ENCODE measurements at regions not wholly inside any gene's neighbourhood (a gene's known extent, or its start where the extent isn't known, plus 50 kb on each side); places are given as distances from the start of the nearest gene placed in this dataset.
A peak's percentile ranks its signal among the peaks of the same experiment; 100 is the strongest.

DNA sequence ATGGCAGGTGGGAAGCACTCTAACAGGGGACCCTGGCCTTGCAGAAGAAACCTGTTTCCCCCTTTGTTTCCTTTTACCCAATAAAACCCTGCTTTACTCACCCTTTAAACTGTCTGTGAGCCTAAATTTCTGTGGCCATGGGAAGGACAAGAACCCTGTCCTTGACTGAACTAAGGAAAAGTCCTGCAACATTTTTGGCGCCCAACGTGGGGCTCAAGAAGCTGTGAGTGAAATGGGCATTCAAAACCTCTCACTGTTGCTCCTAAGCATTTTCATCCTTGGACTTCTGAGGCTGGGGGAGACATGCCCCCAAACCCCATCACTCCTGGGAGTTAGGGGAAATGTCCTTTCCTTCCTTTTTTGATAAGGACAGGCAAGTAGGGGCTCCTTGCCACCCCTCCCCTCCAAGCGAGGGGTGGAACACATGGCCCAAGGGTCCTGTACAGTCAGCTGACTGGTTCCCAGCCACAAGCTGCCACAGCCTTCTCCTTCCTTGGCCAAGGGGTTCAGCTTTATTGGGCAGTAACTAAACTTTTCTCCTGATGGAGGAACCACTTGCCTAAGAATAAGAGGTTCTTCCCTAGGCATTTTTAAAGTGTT is 381.6 kb downstream of the KLF5 start:
- Histone ChIP-seq H3K27me3 (no peaks in the 10 kb centered on the region), H3K4me3 (no peak overlapping the region), H3K36me3 (no peaks in the 10 kb centered on the region), H3K9me3 (peaks cover 15% of the 10 kb centered on the region)
- peak; percentile 12 for DNase-seq

- H3K4me3 ChIP-seq = no peak overlapping the region
- no peak for DNase-seq
- H3K27me3 ChIP-seq = no peaks in the 10 kb centered on the region
- no peaks in the 10 kb centered on the region for H3K36me3 ChIP-seq
- H3K9me3 ChIP-seq = peaks cover 6% of the 10 kb centered on the region
Measured at GRCh38 chr13:73433890-73434289, 375.1 kb downstream of the KLF5 start.

GRCh38 chr13:73433458-73433857 is 374.7 kb downstream of the KLF5 start:
- no peak for DNase-seq
- Histone ChIP-seq H3K9me3 (peaks cover 6% of the 10 kb centered on the region), H3K36me3 (no peaks in the 10 kb centered on the region), H3K27me3 (no peaks in the 10 kb centered on the region), H3K4me3 (no peak overlapping the region)

DNA sequence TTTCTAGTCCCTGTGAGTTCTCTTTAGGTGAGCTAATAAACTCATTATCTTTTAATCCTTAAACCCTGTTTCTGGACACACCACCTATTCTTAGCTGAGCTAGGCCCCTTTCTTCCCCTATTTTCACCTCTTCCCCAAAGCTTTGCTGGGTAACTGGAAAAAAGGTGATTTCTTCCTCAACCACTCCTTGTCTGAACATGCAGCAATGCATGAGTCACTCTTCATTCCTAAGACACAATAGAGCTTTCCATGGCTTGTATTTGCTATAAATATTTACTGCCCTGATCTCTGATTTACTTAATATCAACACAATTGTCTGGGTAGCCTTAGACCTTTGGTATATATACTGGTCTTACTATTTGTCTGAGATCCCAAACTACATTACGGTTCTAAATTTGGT is 370.9 kb downstream of the KLF5 start:
- Histone ChIP-seq H3K36me3 (no peaks in the 10 kb centered on the region), H3K27me3 (no peaks in the 10 kb centered on the region), H3K4me3 (no peak overlapping the region), H3K9me3 (no peaks in the 10 kb centered on the region)
- DNase-seq = no peak

DNA sequence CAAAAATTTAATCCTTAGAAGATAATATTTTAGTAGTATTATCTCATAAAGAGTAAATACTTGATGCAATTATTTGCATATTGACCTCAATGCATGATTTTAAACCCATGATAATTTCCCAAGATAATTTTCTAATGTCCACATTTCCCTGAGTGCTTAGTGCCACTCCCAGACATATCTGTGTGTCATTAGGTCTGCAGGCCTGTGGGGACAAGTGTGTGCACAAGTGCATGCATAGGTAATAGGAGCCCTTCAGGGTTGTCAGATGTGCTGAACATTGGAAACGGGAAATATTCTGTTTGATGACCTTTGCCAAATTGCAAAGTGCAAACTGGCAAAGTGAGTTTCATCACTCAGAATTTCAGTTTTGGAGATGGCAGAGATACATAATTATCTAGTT is 369.9 kb downstream of the KLF5 start:
- Histone ChIP-seq H3K36me3 (no peaks in the 10 kb centered on the region), H3K27me3 (no peaks in the 10 kb centered on the region), H3K4me3 (no peak overlapping the region), H3K9me3 (no peaks in the 10 kb centered on the region)
- DNase-seq = no peak

DNA sequence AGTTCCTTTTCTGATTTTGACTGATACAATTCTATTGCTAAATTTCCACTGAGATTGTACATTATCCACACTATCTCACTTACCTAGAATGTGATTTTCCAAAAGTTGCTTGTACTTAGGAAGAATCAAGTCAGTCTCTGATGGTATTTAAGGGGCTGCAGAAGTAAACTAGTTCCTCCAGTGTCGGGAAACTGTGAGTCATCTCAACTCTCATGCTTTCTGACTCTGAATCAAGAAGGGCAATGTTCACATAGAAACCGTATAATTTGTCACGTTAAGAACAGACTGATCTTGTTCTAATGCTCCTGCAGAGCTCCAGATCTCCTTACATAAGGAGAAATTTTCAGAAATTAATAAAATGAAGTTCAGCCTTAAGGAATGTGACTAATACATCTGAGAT is 369.3 kb downstream of the KLF5 start:
- no peak overlapping the region for H3K4me3 ChIP-seq
- no peaks in the 10 kb centered on the region for H3K36me3 ChIP-seq
- H3K9me3 ChIP-seq = no peaks in the 10 kb centered on the region
- DNase-seq = no peak
- no peaks in the 10 kb centered on the region for H3K27me3 ChIP-seq

- Histone ChIP-seq H3K9me3 (no peaks in the 10 kb centered on the region), H3K4me3 (no peak overlapping the region), H3K27me3 (no peaks in the 10 kb centered on the region), H3K36me3 (no peaks in the 10 kb centered on the region)
- DNase-seq = no peak
Measured at GRCh38 chr13:73422973-73423372, 364.2 kb downstream of the KLF5 start.

- Histone ChIP-seq H3K36me3 (no peaks in the 10 kb centered on the region), H3K9me3 (no peaks in the 10 kb centered on the region), H3K27me3 (no peaks in the 10 kb centered on the region), H3K4me3 (no peak overlapping the region)
- DNase-seq = no peak
Measured at GRCh38 chr13:73421310-73421912, 362.6 kb downstream of the KLF5 start.

DNA sequence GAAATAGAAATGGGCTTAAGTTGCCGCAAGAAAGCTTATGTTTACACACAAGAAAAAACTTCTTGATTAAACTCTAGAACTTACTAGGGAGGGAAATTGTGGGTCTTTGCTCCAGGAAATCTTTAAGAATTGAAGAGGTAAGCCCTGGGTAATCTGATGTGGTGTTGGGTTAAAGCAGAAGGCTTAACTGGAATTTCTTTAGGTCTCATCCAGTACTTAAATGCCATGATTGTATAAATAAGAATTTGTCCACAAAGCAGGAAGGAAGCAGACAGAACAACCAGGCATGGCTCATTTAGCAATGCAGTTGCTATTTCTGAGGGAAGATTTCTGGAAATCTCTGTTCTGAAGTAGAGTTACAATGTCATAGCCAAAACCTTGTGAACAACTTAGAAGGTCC is 360.4 kb downstream of the KLF5 start:
- Histone ChIP-seq H3K9me3 (no peaks in the 10 kb centered on the region), H3K4me3 (no peak overlapping the region), H3K36me3 (no peaks in the 10 kb centered on the region), H3K27me3 (no peaks in the 10 kb centered on the region)
- DNase-seq = no peak

DNA sequence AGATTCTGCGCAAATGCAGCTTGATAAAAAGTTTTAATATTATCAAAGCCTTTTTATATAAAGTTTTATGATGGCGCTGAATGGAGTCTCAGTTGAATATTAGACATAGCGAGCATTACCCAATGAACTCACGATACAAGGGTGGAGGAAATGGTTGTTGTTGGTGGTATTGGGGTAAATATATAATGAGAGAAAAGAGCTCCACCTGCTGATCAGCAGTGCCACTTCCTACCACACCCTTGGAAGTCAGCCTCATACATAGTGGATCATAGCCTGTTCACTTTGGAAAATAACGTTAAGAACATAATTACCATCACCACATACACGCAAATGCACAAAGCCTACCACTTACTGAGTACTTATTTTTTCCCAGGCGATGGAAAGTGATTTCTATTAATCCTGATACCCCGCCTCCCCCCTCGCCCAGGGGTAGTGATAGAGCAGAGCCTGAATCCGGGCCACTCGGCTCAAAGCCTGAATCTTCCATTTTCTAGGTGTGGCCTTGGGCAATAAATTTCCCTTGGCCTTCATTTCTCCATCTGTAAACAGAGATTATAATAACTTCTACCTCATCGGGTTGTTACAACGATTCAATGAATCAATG is 358.3 kb downstream of the KLF5 start:
- H3K36me3 ChIP-seq = no peaks in the 10 kb centered on the region
- no peak for DNase-seq
- H3K9me3 ChIP-seq = no peaks in the 10 kb centered on the region
- no peak overlapping the region for H3K4me3 ChIP-seq
- H3K27me3 ChIP-seq = no peaks in the 10 kb centered on the region

GRCh38 chr13:73416093-73416492 is 357.3 kb downstream of the KLF5 start:
- DNase-seq = no peak
- Histone ChIP-seq H3K9me3 (no peaks in the 10 kb centered on the region), H3K36me3 (no peaks in the 10 kb centered on the region), H3K27me3 (no peaks in the 10 kb centered on the region), H3K4me3 (no peak overlapping the region)

GRCh38 chr13:73413656-73414055 is 354.9 kb downstream of the KLF5 start:
- no peak for DNase-seq
- H3K4me3 ChIP-seq = no peak overlapping the region
- no peaks in the 10 kb centered on the region for H3K9me3 ChIP-seq
- no peaks in the 10 kb centered on the region for H3K27me3 ChIP-seq
- no peaks in the 10 kb centered on the region for H3K36me3 ChIP-seq

DNA sequence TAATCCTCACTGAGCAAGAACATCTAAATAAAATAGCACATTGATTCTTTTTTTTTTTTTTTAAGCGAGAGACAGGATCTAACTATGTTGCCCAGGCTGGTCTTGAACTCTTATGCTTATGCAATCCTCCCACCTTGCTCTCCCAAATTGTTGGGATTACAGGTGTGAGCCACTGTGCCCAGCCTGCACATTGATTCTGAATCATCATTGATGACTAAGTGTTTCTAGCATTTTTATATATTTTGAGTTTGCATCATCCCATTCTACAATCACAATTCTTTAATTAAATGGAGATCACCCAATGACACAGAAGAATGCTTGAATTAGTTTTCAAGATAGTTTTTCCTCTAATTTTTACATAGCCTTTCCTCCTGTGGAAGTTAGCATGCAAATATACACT is 354.1 kb downstream of the KLF5 start:
- no peak overlapping the region for H3K4me3 ChIP-seq
- H3K36me3 ChIP-seq = no peaks in the 10 kb centered on the region
- H3K27me3 ChIP-seq = no peaks in the 10 kb centered on the region
- DNase-seq = no peak
- H3K9me3 ChIP-seq = no peaks in the 10 kb centered on the region

DNA sequence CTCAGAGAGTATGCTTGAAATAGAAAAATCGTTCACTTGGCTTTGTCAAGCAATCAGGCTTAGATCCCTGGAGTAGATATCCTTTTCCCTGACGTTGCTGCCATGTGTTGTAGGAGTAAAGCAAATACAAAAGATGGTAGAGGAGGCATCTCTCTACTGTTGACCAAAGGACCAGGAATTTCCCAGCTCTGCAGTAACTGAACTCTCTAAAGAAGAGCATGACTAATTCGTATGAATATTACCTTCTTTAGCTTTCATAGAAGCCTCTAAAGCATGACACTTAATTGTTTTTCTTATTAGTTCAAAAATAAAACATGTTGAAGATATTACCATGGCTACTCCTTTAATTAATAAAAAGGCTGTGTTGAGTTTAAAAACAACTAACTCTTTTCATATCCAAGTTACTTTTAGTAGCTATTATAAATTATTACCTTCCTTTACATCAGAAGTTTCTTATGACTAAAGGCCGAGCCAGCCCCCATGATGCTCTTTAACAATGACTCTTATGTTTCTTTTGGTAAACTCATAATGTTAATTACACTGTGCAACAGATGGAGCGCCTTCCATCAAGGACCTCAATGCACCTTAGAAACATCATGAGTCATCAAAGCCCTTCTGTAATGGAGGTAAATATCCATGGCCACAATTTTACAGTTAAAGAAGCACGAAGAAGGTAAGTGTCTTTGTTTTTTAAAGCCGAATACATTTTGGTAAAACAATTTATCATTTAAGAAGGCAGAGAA is 352.4 kb downstream of the KLF5 start:
- DNase-seq = no peak
- no peak overlapping the region for H3K4me3 ChIP-seq
- H3K27me3 ChIP-seq = no peaks in the 10 kb centered on the region
- H3K36me3 ChIP-seq = no peaks in the 10 kb centered on the region
- H3K9me3 ChIP-seq = no peaks in the 10 kb centered on the region

GRCh38 chr13:73406454-73406853 is 347.6 kb downstream of the KLF5 start:
- no peak for DNase-seq

DNA sequence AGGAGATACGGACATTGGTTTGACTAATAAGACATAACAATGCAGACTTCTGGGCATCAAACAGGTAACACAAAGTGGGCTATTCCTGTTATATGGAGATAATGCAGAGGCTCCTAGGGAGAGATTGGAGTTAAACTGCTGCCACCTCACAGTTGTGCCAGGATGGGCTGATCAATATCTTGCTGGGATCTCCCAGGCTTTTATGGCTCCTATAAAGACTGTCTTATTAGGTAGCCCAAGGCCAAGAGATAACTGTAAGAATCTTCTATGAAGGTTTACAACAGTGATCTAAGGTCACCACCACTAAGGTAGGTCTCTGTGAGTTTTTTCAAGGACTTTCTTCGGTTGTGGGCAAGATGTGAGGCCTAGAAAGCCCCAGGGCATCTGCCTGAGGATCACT is 345.8 kb downstream of the KLF5 start:
- Histone ChIP-seq H3K4me3 (no peak overlapping the region), H3K36me3 (no peaks in the 10 kb centered on the region), H3K9me3 (no peaks in the 10 kb centered on the region), H3K27me3 (no peaks in the 10 kb centered on the region)
- no peak for DNase-seq

More at GRCh38 chr13:73406454-73406853, 347.6 kb downstream of the KLF5 start:
- no peak overlapping the region for H3K4me3 ChIP-seq
- H3K36me3 ChIP-seq = no peaks in the 10 kb centered on the region
- no peaks in the 10 kb centered on the region for H3K9me3 ChIP-seq
- no peaks in the 10 kb centered on the region for H3K27me3 ChIP-seq

DNA sequence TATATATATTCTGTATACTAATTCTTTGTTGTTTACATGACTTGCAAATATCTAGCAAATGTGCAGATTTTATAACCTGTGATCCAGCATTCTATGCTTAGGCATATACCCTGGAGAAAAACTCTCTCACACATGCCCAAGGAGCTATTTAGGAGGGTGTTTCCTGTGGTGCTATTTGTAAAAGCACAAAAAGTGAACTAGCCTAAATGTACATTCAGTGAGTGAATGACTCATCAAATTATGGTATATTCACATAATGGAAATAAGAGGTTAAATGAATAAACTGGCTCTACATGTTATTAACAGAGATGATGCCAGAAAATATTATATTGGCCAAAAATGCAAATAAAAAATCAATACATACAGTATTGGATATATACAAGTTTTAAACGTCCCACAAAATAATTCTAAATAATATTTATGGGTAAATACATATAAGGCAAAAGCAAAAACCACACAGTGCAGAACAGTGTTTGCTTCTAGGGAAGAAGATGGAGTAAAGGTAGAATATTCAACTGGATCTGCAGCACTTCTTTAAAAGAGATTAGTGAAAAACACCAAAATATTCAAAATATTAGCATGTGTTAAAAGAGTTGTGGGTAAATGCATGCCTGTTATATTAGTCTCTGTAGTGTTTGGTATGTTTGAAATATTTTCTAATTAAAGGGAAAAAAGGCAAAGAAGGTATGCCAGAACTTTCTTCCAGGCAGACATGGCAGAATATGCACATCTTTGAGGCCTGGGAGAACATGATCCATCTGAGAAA is 344.7 kb downstream of the KLF5 start:
- H3K27me3 ChIP-seq = no peaks in the 10 kb centered on the region
- DNase-seq = no peak

More for the DNA sequence above, 344.7 kb downstream of the KLF5 start:
- no peaks in the 10 kb centered on the region for H3K36me3 ChIP-seq
- H3K4me3 ChIP-seq = no peak overlapping the region
- H3K9me3 ChIP-seq = no peaks in the 10 kb centered on the region
